ENCODE measurements at regions not wholly inside any gene's neighbourhood (a gene's known extent, or its start where the extent isn't known, plus 50 kb on each side); places are given as distances from the start of the nearest gene placed in this dataset.
A peak's percentile ranks its signal among the peaks of the same experiment; 100 is the strongest.
"Not testable (repeated sequence)": the region's sequence is repeated elsewhere in the genome, so short reads cannot be mapped to it uniquely, and the experiment has no call there.

DNA sequence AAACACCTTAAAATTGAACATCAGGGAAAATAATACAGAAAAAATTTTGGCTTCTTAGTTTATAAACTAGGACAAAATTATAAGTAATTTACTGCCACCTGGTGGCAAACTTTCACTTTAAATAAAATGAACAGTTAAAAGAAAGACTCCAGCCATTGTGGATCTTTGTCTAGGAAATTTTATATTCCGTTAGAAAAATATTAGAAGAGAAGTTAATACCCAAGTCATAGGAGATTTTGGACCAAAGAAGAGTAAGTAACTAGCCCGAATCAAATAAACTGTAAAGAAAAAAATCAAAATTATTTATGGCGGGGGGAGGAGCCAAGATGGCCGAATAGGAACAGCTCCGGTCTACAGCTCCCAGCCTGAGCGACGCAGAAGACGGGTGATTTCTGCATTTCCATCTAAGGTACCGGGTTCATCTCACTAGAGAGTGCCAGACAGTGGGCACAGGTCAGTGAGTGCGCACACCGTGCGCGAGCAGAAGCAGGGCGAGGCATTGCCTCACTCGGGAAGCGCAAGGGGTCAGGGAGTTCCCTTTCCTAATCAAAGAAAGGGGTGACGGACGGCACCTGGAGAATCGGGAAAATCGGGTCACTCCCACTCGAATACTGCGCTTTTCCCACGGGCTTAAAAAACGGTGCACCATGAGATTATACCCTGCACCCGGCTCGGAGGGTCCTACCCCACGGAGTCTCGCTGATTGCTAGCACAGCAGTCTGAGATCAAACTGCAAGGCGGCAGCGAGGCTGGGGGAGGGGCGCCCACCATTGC, 73.4 kb upstream of the SCIN start:
- H3K9me2 ChIP-seq (replicated peaks; ENCODE audit: low read length); H3K27me3 ChIP-seq (ENCODE audit: low read length); H4K20me1 ChIP-seq (ENCODE audit: low read length); H3K27ac ChIP-seq (ENCODE audit: low read length); H3F3A ChIP-seq (ENCODE audit: low read length, unreplicated experiment); H3K36me3 ChIP-seq (ENCODE audit: low read depth, low read length); H3K9me3 ChIP-seq (ENCODE audit: low read length); H3K79me2 ChIP-seq (ENCODE audit: low read length): not testable (repeated sequence)
- Histone ChIP-seq H3K4me3 (ENCODE audit: low read length) (peak overlapping the region; percentile 68), H3K9ac (ENCODE audit: low read length) (peak overlapping the region; percentile 21; the same call in 1 of the 2 replicates), H2AFZ (ENCODE audit: low read length) (peak overlapping the region; percentile 81), H3K4me2 (ENCODE audit: low read length) (peak overlapping the region; percentile 76), H3K4me1 (ENCODE audit: insufficient read depth, low read length) (peaks cover 29% of the 10 kb centered on the region)
- intact Hi-C loops (cut with micrococcal nuclease): loop anchor here (1.0 to 10.0 kb wide), 4 partner anchors 39 to 1122 kb away; no protein-coding TSS in a partner anchor
- TF ChIP-seq, protein P1, sequence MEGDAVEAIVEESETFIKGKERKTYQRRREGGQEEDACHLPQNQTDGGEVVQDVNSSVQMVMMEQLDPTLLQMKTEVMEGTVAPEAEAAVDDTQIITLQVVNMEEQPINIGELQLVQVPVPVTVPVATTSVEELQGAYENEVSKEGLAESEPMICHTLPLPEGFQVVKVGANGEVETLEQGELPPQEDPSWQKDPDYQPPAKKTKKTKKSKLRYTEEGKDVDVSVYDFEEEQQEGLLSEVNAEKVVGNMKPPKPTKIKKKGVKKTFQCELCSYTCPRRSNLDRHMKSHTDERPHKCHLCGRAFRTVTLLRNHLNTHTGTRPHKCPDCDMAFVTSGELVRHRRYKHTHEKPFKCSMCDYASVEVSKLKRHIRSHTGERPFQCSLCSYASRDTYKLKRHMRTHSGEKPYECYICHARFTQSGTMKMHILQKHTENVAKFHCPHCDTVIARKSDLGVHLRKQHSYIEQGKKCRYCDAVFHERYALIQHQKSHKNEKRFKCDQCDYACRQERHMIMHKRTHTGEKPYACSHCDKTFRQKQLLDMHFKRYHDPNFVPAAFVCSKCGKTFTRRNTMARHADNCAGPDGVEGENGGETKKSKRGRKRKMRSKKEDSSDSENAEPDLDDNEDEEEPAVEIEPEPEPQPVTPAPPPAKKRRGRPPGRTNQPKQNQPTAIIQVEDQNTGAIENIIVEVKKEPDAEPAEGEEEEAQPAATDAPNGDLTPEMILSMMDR (conservative IDR thresholded peaks at IDR 0.05; ENCODE audit: low read depth, low read length): peak; percentile 72
- BruUV-seq (replicated peaks): TSS peak; percentile 69
- ChIA-PET CTCF (interaction anchor here (0.6 to 1.4 kb wide), 2 partner anchors 39 to 304 kb away, joined by 3 to 9 read pairs; no protein-coding TSS in a partner anchor), POLR2A (ENCODE audit: unreplicated experiment) (interaction anchor here (0.7 kb wide), 1 partner anchor 286 kb away, joined by 4 read pairs; no protein-coding TSS in a partner anchor)
- ATAC-seq (peak; percentile 30; the same call in 1 of the 2 replicates), DNase-seq (peak; percentile 86)

DNA sequence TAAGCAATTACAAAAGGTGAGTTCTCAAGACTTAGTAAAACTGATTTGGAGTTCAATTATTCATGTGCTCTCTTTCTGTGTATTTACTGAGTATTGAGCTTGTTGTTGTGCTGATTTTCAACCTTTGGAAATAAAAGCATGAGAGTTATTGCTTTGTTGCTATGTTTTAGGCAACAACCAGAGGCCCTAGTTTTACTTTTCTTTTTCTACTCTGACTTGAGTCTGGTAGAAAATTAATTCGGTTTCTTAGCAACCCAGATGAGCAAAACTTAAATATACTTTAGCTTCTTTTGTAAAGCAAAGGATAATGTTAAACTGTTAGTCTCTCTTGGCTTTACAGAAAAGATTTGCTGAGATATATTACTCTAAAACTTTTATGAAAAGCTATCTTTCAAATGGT, 66.4 kb upstream of the SCIN start:
- Histone ChIP-seq H3K9ac (ENCODE audit: low read length) (no peak overlapping the region), H3K9me2 (replicated peaks; ENCODE audit: low read length) (no peaks in the 10 kb centered on the region), H3F3A (ENCODE audit: low read length, unreplicated experiment) (no peaks in the 10 kb centered on the region), H3K36me3 (ENCODE audit: low read depth, low read length) (no peaks in the 10 kb centered on the region), H3K4me3 (ENCODE audit: low read length) (no peak overlapping the region), H3K79me2 (ENCODE audit: low read length) (no peaks in the 10 kb centered on the region), H2AFZ (ENCODE audit: low read length) (no peak overlapping the region), H3K4me2 (ENCODE audit: low read length) (no peak overlapping the region), H3K27me3 (ENCODE audit: low read length) (no peaks in the 10 kb centered on the region), H3K4me1 (ENCODE audit: insufficient read depth, low read length) (no peaks in the 10 kb centered on the region), H3K27ac (ENCODE audit: low read length) (no peak overlapping the region), H4K20me1 (ENCODE audit: low read length) (no peaks in the 10 kb centered on the region), H3K9me3 (ENCODE audit: low read length) (no peaks in the 10 kb centered on the region)
- intact Hi-C loops (cut with micrococcal nuclease): no loop called here
- DNase-seq (no peak), ATAC-seq (no peak)
- no TSS peak for BruUV-seq (replicated peaks)
- TF ChIP-seq EZH2phosphoT487 (IDR thresholded peaks at IDR 0.05; ENCODE audit: borderline replicate concordance, low read length) (no peak), EZH2 (IDR thresholded peaks at IDR 0.05; ENCODE audit: low read length, unreplicated experiment) (no peak)
- TF ChIP-seq, protein P1 (conservative IDR thresholded peaks at IDR 0.05; ENCODE audit: low read depth, low read length): no peak
- POLR2A ChIA-PET (ENCODE audit: unreplicated experiment): interaction anchor here (0.7 kb wide), 1 partner anchor 268 kb away, joined by 3 read pairs; no protein-coding TSS in a partner anchor
- CTCF ChIA-PET: no interaction called here

DNA sequence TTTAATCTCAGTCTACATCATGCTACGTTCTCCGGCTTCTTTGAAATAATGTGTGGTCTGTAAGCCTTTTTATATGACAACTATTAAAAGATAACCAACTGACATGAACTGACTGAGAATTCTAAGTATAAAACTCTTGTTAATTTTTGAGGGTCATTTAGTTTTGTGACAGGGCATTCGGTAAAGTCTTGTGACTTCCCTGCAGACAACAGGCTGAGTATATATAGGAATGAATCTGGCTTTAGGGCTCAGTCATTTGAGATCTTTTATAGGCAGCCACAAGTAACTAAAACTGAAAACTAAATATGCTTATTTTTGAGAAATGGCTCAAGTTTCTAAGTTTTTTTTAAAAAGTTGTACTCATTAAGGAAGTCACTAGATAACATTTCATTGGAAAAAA, 62.5 kb upstream of the SCIN start:
- Histone ChIP-seq H3K9me3 (ENCODE audit: low read length) (no peaks in the 10 kb centered on the region), H3K4me1 (ENCODE audit: insufficient read depth, low read length) (no peaks in the 10 kb centered on the region), H3K4me3 (ENCODE audit: low read length) (no peak overlapping the region), H3K79me2 (ENCODE audit: low read length) (no peaks in the 10 kb centered on the region), H3K36me3 (ENCODE audit: low read depth, low read length) (no peaks in the 10 kb centered on the region), H3K27ac (ENCODE audit: low read length) (no peak overlapping the region), H3K4me2 (ENCODE audit: low read length) (no peak overlapping the region), H2AFZ (ENCODE audit: low read length) (no peak overlapping the region), H3K9me2 (replicated peaks; ENCODE audit: low read length) (no peaks in the 10 kb centered on the region), H3K27me3 (ENCODE audit: low read length) (no peaks in the 10 kb centered on the region), H4K20me1 (ENCODE audit: low read length) (no peaks in the 10 kb centered on the region), H3K9ac (ENCODE audit: low read length) (no peak overlapping the region), H3F3A (ENCODE audit: low read length, unreplicated experiment) (no peaks in the 10 kb centered on the region)
- ChIA-PET CTCF (no interaction called here), POLR2A (ENCODE audit: unreplicated experiment) (no interaction called here)
- no peak for DNase-seq
- 0 out of 2 replicates have a peak, but pooled peaks have one; percentile 15 for ATAC-seq
- no TSS peak for BruUV-seq (replicated peaks)
- intact Hi-C loops (cut with micrococcal nuclease): no loop called here
- TF ChIP-seq EZH2phosphoT487 (IDR thresholded peaks at IDR 0.05; ENCODE audit: borderline replicate concordance, low read length) (no peak), EZH2 (IDR thresholded peaks at IDR 0.05; ENCODE audit: low read length, unreplicated experiment) (no peak)
- TF ChIP-seq, protein P1 (conservative IDR thresholded peaks at IDR 0.05; ENCODE audit: low read depth, low read length): no peak

All from PC-3 (cell line).